ENCODE measurements at regions not wholly inside any gene's neighbourhood (a gene's known extent, or its start where the extent isn't known, plus 50 kb on each side); places are given as distances from the start of the nearest gene placed in this dataset.
A peak's percentile ranks its signal among the peaks of the same experiment; 100 is the strongest.

- no peak for DNase-seq (ENCODE audit: low spot score)
Measured at GRCh38 chr19:27936139-27936538, 1276.8 kb downstream of the UQCRFS1 start.

GRCh38 chr19:27935669-27936068, 1277.3 kb downstream of the UQCRFS1 start:
- no peak for DNase-seq (ENCODE audit: low spot score)

GRCh38 chr19:27929399-27929798, 1283.6 kb downstream of the UQCRFS1 start:
- DNase-seq (ENCODE audit: low spot score), result no peak

- no peak for DNase-seq (ENCODE audit: low spot score)
Measured at GRCh38 chr19:27925202-27925601, 1287.7 kb downstream of the UQCRFS1 start.

- DNase-seq (ENCODE audit: low spot score), result no peak
Measured at GRCh38 chr19:27922970-27923369, 1290.0 kb downstream of the UQCRFS1 start.

- DNase-seq (ENCODE audit: low spot score), result no peak
Measured at GRCh38 chr19:27920774-27921173, 1292.2 kb downstream of the UQCRFS1 start.

GRCh38 chr19:27918818-27919217, 1294.1 kb downstream of the UQCRFS1 start:
- no peak for DNase-seq (ENCODE audit: low spot score)

GRCh38 chr19:27911122-27911898, 1301.6 kb downstream of the UQCRFS1 start:
- DNase-seq (ENCODE audit: low spot score), result no peak

GRCh38 chr19:27909861-27910260, 1303.1 kb downstream of the UQCRFS1 start:
- no peak for DNase-seq (ENCODE audit: low spot score)

GRCh38 chr19:27909185-27909840, 1303.6 kb downstream of the UQCRFS1 start:
- no peak for DNase-seq (ENCODE audit: low spot score)

GRCh38 chr19:27906081-27906480, 1306.9 kb downstream of the UQCRFS1 start:
- peak; percentile 95 for DNase-seq (ENCODE audit: low spot score)

- DNase-seq (ENCODE audit: low spot score), result peak; percentile 0
Measured at GRCh38 chr19:27905074-27905473, 1307.9 kb downstream of the UQCRFS1 start.

- no peak for DNase-seq (ENCODE audit: low spot score)
Measured at GRCh38 chr19:27901078-27901477, 1311.9 kb downstream of the UQCRFS1 start.

GRCh38 chr19:27896091-27896490, 1316.9 kb downstream of the UQCRFS1 start:
- no peak for DNase-seq (ENCODE audit: low spot score)

- no peak for DNase-seq (ENCODE audit: low spot score)
Measured at GRCh38 chr19:27894906-27895754, 1317.8 kb downstream of the UQCRFS1 start.

GRCh38 chr19:27892500-27892899, 1320.5 kb downstream of the UQCRFS1 start:
- DNase-seq (ENCODE audit: low spot score), result no peak

GRCh38 chr19:27891411-27891810, 1321.5 kb downstream of the UQCRFS1 start:
- DNase-seq (ENCODE audit: low spot score), result no peak

GRCh38 chr19:27890696-27891095, 1322.3 kb downstream of the UQCRFS1 start:
- no peak for DNase-seq (ENCODE audit: low spot score)

GRCh38 chr19:27890206-27890605, 1322.7 kb downstream of the UQCRFS1 start:
- DNase-seq (ENCODE audit: low spot score), result no peak

- no peak for DNase-seq (ENCODE audit: low spot score)
Measured at GRCh38 chr19:27889156-27889555, 1323.8 kb downstream of the UQCRFS1 start.

GRCh38 chr19:27887946-27888345, 1325.0 kb downstream of the UQCRFS1 start:
- DNase-seq (ENCODE audit: low spot score), result no peak

- DNase-seq (ENCODE audit: low spot score), result no peak
Measured at GRCh38 chr19:27885359-27885758, 1327.6 kb downstream of the UQCRFS1 start.

GRCh38 chr19:27884376-27884775, 1328.6 kb downstream of the UQCRFS1 start:
- DNase-seq (ENCODE audit: low spot score), result no peak

All from globus pallidus (tissue), 1 donor.